ENCODE measurements at regions not wholly inside any gene's neighbourhood (a gene's known extent, or its start where the extent isn't known, plus 50 kb on each side); places are given as distances from the start of the nearest gene placed in this dataset.
"Not testable (repeated sequence)": the region's sequence is repeated elsewhere in the genome, so short reads cannot be mapped to it uniquely, and the experiment has no call there.

DNA sequence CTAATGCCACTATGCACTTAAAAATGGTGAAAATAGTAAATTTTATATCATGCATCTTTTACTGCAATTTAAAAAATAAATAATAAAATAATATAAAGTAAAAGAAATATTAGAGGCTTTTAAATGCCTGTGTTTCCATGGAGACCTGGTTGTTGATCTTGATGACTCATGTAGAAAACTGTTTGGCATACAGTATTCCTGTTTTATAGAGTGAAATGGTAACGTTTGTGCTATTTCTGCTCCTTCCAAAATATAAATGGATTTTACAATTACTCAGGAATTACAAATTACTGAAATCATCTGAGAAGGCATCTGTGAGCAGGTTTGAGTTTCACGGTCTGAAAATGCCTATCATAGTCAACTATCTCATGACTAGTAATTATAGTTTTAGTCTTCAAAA is 98.4 kb upstream of the USP25 start:
- no peak for DNase-seq

DNA sequence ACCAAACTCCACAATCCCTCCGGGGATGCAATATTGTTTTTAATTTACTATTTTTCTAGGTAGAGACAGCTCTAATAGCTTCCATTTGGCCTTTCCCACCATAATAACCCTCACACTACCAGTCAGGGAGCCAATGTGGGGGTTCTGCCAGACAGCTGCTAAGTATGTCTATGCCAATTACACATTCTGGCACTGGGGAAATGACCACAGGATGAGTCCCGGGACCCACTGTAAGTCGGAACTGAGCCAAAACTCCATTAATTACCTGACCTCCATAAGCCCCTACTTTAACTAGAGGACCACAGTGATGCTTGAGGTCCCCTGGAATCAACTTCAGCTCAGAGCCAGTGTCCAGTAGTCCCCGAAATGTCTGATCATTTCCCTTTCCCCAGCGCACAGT is 95.2 kb upstream of the USP25 start:
- not testable (repeated sequence) for DNase-seq

DNA sequence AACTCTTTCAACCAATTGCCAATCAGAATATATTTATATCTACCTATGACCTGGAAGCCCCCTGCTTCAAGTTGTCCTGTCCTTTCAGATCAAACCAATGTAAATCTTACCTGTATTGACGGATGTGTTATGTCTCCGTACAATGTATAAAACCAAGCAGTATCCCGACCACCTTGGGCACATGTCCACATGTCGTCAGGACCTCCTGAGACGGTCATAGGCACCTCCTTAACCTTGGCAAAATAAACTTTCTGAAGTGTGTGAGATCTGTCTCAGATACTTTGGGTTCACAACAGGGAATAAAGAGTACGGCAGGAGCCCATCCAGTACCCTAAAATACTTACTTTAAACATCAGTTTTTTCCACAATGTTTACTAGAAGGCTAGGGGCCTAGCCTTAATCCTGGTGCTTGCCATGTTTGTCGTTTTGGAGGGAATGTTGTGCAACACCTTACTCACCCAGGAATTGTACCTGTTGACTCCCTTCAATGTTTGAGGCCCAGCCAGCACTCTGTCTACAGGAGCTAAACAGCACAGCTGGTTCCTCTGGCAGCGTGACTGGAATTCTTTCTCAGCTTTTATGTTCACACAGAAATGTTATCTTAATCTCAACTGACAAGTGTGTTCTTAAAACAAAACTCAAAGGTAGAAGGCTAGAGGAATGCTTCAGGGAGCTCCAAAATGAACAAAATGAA is 90.8 kb upstream of the USP25 start:
- no peak for DNase-seq

DNA sequence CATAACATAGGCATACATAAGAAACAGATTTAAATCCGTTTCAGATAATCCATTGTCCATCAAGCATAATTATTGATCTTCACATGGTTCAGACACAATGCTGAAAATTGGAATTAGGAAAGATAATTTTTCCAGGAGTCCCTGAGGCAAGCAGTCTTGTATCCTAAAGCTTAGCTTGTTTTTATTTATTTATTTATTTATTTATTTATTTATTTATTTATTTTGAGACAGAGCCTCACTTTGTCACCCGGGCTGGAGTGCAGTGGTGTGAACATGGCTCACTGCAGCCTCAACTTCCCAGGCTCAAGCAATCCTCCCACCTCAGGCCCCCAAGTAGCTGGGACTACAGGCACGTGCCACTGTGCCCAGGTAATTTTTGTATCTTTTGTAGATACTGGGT is 89.7 kb upstream of the USP25 start:
- not testable (repeated sequence) for DNase-seq

DNA sequence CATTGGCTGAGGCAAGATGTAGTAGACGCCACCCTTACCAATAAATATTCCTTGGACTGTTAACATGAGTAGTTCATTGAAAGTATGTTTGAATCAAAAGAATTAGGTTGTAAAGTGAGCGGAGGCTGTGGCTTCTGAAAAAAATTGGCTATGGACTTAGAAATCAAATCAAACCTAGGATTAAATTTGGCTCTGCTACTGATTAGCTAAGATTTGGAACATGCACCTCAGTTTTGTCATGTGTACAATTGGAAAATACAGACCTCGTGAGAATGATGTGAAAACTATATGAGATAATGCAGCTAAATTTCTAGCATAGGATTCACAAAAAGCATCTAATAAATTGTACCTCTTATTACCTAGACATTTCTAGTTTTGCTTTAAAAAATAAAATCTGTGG is 85.3 kb upstream of the USP25 start:
- DNase-seq = no peak

DNA sequence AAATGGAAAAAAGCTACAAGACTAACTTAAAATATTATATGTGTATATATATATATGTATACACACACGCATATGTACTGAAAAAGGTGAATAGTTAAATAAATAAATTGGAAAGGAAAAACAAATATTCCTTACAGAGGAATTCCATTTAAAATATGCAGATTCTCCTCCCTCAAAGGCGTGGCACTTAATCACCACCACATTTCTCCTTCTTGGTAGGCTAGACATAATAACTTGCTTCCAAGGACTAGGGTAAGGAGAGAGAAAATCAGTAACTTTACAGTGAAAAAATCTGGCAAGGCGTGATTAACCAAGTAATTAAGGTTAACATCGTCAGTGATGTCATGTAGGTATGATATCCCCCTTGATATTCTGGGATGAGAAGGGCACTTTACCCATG is 84.0 kb upstream of the USP25 start:
- no peak for DNase-seq

DNA sequence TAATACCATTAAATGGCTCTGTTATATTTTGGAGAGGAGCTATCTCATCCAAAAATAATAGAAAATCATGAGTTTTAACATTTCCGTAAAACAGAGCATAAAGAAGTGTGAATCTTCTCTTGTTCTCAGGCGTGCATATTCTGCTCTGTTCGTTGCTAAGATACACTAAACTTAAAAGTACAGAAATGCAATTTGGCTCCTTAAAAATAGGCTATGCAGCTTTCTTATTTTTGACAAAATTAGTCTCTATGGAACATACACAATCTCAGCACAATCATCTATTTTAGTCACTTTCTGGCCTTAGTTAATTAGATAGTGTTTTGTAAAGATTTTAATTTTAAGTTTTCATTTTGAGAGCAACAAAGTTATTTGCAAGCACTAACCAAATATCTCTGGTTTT is 79.0 kb upstream of the USP25 start:
- DNase-seq = no peak

DNA sequence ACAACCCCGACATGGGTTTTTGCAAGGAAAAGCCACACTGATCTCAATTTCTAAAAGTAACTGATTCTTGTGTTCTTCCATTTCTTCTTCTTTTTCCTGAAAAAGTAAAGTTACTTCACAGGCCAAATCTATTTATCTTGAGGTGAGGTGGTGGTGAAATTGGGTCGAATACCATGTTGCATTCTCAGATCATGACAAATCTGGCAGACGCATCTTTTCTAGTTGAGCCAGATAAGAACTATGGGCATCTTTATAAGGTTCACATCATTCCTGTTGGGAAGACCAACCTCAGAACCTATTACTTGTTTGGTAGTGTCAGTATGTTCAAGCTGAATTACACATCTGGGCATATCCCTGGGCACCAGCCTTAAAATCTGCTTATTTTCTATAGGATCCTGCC is 78.6 kb upstream of the USP25 start:
- DNase-seq = no peak

DNA sequence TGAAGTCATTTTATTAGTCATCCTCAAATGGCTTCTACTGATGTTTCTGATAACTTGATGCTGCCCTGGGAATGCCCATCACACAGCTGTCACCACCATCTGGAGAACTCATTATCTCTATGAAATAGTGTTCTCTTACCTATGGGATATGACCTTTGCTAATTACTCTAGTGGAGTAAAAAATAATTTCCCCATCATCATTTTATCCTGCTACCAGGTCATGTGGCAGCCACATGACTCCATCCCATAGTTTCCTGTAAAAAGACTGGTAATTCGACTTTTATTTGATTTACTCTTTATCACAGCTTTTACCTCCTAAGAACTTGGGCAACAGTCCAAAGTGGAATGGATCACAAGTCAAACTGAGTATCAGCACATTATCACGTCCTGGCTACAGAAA is 76.1 kb upstream of the USP25 start:
- DNase-seq = no peak

DNA sequence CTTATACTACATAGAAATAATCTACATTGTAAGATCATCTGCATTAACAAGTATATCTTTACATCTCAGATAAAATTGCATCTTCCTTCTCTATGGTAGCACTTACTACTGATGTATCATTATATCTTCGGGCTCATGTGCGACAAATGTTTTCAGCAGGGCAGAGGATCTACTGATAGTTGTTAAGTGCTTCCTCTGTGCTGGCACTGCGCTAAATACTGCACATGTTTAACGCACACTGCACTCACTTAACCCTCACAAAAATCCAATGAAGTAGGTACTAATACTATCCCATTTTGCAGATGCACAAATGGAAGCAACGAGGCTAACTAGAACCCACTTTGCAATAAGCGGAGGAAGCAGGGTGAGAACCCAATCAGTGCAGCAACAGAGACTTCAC is 75.6 kb upstream of the USP25 start:
- no peak for DNase-seq

DNA sequence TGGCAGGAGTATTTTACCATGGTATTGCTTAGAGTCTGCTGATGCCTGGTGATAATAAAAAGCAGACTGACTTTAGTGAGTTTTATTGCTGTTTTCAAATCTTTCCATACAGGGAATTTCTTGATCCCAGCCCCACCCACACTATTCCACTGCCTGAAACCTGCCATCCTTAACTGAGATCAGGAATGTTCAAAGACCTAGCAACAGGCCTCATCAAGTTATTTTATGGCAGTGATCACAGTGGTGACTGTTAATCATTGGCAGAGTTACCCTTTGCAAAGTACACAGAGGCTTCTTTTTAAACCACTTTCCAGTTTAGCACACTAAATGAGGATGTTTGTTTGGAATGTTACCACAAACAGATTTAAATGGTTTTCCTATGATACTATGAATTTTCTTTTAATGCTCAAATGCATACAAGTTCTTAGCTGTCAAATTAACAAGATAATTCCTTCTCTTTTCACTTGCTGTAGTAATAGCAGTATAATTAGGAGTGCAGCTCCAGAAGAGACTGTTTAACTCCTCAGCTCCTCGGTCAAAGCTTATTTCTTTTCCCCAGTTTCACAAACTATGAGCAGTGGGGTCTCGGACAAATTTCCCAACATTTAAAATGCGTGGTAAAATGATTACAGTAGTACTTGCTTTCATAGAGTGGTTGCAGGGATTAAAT is 69.9 kb upstream of the USP25 start:
- DNase-seq = no peak

DNA sequence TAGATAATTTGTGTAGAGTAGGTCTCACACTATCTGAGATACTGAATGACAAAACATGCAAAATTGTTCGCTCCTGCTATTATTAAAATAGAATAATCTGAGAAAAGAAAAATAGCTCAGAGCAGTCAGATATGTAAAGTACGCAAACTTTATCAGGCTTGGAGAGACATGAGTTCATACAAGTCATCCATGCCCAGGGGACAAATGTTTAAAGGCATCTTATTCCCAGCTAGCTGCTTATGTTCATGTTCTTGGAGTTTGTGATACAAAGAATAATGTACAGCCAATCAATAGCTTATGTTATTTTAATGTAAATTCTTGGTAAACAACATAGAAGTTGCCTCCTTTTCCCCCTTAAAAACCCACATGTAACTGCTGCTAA is 69.4 kb upstream of the USP25 start:
- DNase-seq = no peak

DNA sequence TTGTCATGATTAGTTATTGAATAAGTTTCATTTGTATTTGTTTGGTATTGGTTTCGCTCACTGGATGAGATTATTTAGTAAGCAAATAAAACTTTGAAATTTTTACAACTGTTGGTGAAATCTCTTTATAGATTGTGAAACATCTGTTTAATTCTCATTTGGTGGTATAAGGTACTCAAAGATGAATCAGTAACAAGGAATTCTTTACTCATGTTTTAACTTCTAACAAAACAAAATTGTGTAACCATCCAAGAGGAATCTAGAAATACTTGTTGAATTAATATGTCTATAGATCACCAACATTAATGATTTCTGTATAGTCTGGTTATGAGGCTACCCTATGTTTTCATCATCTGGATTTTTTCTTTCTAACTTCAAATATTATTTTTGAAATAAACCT is 62.8 kb upstream of the USP25 start:
- no peak for DNase-seq

DNA sequence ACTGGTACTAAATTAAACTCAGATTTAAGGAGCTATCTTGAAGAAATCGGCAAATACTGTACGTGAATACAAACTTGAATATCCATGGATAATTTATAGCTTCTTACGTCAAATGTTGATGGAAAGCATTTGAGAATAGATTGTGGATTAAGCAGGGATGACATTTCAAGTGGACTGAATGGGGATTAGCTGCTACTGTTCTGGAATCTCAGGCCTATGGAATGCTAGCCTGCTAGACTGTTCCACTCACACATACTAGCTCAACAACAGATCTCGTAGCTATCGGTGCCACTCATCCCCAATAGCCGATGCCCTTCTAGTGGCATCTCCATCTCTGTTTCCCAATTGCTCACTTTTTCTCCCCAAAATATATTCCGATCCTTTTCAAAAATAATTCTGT is 62.0 kb upstream of the USP25 start:
- DNase-seq = no peak

DNA sequence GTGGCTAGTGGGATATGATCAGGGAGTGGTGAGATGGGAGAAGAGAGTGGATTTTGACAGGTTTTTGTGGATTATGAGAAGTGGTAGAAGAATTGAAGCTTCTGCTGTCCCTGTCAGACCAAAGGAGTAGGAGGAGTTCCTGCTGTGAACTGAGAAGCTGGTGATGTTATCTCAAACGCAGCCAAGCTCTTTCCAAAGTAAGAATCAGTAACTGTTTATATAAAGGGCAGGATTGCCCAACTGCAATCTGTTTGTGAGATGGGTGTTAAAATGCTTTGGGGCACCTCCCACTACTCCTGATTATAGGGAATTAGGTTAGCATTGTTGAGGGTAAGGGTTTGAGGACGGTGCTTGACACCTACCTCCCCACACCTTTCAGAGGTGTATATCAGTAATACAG is 60.5 kb upstream of the USP25 start:
- DNase-seq = no peak

DNA sequence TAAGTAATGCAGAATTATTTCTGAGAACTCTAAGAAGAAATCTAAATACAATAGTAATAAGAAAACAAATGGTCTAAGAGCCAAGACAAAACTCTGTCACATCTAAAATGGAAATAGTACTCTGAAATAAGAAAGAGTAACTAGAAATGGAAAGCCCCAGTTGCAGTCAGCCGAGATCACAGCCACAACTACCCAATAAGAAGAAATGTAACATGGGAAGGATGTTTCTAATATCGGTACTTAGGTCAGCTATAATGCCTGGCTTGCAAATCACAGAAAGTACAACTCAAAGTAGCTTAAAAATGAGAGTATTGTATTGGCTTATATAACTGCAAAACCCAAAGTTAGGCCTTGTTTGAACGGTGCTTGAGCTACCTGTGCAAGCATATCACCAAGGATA is 58.6 kb upstream of the USP25 start:
- no peak for DNase-seq

DNA sequence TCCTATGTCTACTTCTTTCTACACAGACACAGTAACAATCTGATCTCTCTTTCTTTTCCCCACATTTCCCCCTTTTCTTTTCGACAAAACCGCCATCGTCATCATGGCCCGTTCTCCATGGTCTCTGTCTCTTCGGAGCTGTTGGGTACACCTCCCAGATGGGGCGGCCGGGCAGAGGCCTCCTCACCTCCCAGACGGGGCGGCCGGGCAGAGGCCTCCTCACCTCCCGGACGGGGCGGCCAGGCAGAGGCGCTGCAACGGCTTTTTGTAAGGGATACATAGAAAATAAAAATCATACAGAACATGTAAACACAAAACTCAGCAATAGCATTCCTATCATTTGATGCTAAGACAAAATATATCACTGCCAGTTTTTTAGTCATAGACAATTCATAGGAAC is 57.2 kb upstream of the USP25 start:
- DNase-seq = not testable (repeated sequence)

DNA sequence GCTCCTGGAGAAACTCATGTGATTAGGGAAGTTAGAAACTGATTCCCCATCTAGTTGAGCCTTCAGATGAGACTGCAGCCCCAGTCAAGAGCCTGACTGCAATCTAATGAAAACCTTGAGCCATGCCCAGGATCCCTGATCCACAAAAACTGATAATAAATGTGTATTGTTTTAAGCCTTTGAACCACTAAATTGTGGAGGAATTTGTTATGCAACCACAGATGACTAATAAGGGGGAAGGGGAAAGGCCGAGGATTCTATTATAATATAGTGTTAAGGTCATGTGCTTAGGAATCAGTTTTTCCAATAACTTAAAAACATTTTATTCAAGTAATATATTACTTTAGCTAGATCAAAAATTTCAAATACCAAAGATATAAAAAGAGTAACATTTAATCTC is 52.8 kb upstream of the USP25 start:
- DNase-seq = no peak

DNA sequence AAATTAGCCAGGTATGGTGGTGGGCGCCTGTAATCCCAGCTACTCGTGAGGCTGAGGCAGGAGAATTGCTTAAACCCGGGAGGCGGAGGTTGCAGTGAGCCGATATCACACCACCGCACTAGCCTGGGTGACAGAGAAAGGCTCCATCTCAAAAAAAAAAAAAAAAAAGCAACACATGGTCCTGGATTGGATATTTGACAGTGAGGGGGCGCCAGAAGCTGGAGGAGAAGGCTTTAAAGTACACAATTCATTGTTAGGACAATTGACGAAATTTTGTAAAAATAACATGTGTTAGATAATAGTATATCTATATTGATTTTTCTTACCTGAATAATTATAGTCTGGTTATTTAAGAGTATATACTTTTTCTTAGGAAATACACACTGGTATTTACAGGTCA is 50.2 kb upstream of the USP25 start:
- no peak for DNase-seq
